22Rv1 (cell line): ENCODE measurements at regions not wholly inside any gene's neighbourhood (a gene's known extent, or its start where the extent isn't known, plus 50 kb on each side); places are given as distances from the start of the nearest gene placed in this dataset.

Source experiments
- ZFX ChIP-seq: fragments of 450-650 bp; IDR thresholded peaks from 2 replicates; pipeline ENCODE4 v1.6.1; 2017; ENCODE audit warnings: antibody characterized with exemption, borderline replicate concordance
- TF ChIP-seq, protein P1 (sequence below): fragments of 450-650 bp; IDR thresholded peaks from 2 replicates; pipeline ENCODE4 v1.5.1; 2017; ENCODE audit warnings: mild to moderate bottlenecking

DNA sequence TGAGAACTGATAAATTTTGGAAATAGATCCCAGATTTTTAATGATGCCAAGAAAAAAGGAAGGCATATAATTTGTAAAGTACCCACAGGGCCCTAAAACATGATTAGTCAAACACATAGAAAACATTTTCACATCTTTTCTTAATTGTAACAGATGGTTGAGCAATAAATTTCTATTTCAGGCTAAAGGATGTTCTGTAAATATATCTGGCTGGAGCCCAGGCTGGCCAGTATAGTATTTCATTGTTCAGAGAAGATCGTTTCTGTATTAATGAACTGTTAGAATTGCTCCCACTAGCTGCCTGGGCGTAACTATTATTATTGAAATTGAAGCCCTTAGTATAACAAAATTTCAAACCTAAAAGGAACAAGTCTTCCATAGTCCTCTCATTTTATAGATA, 105.3 kb upstream of the SMC2 start:
- TF ChIP-seq, protein P1, sequence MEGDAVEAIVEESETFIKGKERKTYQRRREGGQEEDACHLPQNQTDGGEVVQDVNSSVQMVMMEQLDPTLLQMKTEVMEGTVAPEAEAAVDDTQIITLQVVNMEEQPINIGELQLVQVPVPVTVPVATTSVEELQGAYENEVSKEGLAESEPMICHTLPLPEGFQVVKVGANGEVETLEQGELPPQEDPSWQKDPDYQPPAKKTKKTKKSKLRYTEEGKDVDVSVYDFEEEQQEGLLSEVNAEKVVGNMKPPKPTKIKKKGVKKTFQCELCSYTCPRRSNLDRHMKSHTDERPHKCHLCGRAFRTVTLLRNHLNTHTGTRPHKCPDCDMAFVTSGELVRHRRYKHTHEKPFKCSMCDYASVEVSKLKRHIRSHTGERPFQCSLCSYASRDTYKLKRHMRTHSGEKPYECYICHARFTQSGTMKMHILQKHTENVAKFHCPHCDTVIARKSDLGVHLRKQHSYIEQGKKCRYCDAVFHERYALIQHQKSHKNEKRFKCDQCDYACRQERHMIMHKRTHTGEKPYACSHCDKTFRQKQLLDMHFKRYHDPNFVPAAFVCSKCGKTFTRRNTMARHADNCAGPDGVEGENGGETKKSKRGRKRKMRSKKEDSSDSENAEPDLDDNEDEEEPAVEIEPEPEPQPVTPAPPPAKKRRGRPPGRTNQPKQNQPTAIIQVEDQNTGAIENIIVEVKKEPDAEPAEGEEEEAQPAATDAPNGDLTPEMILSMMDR, result no peak
- TF ChIP-seq ZFX, result no peak
